Occipital lobe (tissue), 1 donor: ENCODE measurements at regions not wholly inside any gene's neighbourhood (a gene's known extent, or its start where the extent isn't known, plus 50 kb on each side); places are given as distances from the start of the nearest gene placed in this dataset.
"Not testable (repeated sequence)": the region's sequence is repeated elsewhere in the genome, so short reads cannot be mapped to it uniquely, and the experiment has no call there.

ENCODE experiments used
- DNase-seq: peaks from one replicate; lab custom pipeline; 2025; lab: John Stamatoyannopoulos, UW

- DNase-seq: no peak
These were observed 65.1 kb upstream of the THBS1 start for GRCh38 chr15:39515765-39516164.

- no peak for DNase-seq
These were observed 63.6 kb upstream of the THBS1 start for GRCh38 chr15:39517122-39517855.

- not testable (repeated sequence) for DNase-seq
These were observed 56.9 kb upstream of the THBS1 start for GRCh38 chr15:39523968-39524367.

GRCh38 chr15:39529457-39529856 is 51.4 kb upstream of the THBS1 start:
- DNase-seq: no peak

GRCh38 chr15:39530480-39531342 is 50.2 kb upstream of the THBS1 start:
- DNase-seq: no peak
